LNCAP (cell line): ENCODE measurements at regions not wholly inside any gene's neighbourhood (a gene's known extent, or its start where the extent isn't known, plus 50 kb on each side); places are given as distances from the start of the nearest gene placed in this dataset.

Experiments used
- CTCF ChIP-seq: fragments of 450-650 bp; IDR thresholded peaks from 2 replicates; pipeline ENCODE4 v1.5.1; 2017; ENCODE audit warnings: mild to moderate bottlenecking

DNA sequence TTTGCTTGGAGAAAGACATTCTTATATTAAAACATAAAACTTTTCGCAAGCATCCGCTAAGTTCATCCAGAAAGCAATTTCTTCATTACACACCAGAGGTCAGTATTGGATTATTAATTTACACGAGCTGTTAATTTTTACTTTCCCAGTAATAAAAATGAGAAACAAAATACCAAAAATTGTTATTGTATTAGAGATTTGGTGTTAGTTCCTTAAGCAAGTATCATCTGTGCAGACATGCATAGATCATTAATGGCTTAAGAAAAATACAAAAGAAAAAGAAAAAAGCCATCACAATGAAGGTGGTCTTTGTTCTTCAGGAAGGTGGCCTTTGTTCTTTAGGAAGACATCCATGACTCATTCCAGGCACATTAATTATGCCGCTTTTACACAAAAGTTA is 53.6 kb upstream of the HNMT start:
- TF ChIP-seq CTCF = peak; percentile 47

DNA sequence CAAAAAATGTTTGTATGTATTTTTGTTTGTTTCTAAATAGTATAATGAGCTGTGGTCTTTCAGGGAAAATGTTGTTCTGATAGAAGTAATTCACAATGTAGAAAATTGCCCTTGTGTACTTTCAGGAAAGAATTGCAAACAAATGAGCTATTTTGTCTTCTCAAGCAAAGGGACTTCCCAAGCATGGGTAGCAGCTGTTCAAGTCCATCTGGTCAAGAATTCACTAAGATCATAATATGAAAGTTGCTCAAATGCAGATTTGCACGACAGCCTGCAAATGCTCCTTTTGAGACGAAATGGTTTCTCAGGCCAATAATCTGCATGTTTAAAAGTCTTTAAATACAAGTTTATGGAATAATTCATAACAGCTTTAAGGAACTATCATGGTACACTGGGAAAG is 51.9 kb upstream of the HNMT start:
- no peak for TF ChIP-seq CTCF

GRCh38 chr2:137913169-137913568 is 51.1 kb upstream of the HNMT start:
- TF ChIP-seq CTCF = no peak
